Hematopoietic multipotent progenitor cell treated with erythropoietin and hydrocortisone succinate and interleukin-3 and kit ligand, for 6 days (in vitro differentiated cells): ENCODE measurements at regions not wholly inside any gene's neighbourhood (a gene's known extent, or its start where the extent isn't known, plus 50 kb on each side); places are given as distances from the start of the nearest gene placed in this dataset.
"Not testable (repeated sequence)": the region's sequence is repeated elsewhere in the genome, so short reads cannot be mapped to it uniquely, and the experiment has no call there.

Experiments used
- DNase-seq: peaks from one replicate; pipeline ENCODE4 v3.0.0-alpha.2; 2015

DNA sequence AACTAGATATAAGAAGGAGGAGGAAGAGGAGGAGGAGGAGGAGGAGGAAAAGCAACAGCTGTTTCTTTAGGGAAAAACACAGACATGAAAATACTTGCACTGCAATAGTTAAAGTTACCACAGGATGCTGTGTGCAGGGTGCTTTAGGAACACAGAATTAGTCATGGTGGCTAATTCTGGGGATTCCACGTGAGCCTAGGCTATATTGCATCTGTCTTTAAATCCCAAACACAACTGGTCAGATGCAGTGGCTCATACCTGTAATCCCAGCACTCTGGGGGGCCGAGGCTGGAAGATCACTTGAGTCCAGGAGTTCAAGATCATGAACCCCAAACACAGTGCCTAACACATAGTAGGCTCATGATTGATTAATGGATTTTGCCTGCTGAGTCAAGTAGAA lies 155.3 kb upstream of the C16orf82 start:
- DNase-seq: no peak

DNA sequence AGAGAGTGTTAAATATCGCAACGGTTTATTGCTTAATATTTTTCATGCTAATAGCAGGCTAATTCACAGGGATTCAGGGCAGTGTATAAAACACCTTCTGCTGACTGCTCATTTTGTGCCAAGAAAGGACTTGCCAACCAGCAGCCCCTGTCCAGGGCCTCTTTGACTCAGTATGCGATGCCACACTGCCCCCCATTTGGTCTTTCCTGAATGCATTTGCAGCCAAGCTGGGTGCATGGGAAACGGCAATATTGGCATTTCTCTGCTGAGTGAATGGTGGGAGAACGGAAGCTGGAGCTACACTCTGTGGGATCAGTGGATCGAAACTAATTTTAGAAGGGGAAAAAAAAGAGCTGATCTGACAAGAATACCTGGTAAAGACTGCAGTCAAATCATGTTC lies 152.9 kb upstream of the C16orf82 start:
- DNase-seq: no peak

GRCh38 chr16:26930786-26931581 lies 135.7 kb upstream of the C16orf82 start:
- DNase-seq: no peak

DNA sequence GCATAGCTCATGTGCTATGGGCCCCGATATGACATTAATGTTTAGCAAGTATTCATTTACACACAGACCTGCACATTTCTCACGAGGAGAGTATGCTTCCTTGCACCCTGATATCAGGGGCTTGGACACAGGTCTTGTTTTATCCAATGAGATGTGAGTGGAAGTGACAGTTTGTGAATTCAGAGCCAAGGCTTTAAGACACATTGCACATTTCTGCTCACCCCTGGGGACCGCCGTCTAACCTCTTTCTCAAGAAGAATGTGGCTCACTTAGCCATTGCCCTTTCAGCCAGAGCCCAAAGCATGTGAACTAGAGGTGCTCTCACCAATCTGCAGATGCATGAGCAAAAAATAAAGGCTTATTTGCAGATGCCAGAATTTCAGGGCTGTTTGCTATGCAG lies 116.1 kb upstream of the C16orf82 start:
- no peak for DNase-seq

DNA sequence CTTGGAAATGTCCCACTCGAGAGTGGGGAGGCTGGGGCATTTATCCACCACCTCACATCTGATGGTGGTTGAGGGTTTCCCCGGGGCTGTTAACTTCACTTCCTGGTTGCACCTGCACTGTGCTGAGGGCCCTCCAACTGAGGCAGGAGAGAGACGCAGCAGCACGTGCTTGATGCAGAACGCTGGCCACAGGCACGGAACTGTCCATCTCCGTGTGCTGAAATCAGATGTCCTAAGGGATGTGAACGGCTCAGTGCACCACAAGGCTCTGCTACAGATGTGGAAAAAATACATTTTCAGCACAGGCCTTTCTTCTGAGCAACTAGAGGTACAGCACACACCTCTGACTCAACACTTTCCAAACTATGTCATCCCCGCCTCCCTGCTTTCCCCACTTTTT lies 114.8 kb upstream of the C16orf82 start:
- DNase-seq: no peak

DNA sequence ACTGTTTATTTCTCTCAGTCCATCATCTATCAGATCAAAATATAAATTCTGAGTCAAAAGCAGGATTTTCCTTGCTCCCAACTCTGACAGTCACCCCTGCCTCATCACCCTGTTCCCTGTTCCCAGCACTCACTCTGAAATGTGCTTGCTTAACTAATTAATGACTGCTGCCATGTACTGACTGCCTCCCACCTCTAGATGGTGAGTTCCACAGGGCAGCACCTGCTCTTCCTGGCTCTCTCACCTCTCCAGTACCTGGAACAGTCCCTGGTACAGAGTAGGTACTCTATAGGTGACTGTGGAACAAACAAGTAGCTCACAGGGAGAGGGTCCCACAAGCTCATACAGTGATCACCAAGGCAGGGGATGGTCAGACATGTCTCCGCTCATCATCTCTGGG lies 114.3 kb upstream of the C16orf82 start:
- no peak for DNase-seq

DNA sequence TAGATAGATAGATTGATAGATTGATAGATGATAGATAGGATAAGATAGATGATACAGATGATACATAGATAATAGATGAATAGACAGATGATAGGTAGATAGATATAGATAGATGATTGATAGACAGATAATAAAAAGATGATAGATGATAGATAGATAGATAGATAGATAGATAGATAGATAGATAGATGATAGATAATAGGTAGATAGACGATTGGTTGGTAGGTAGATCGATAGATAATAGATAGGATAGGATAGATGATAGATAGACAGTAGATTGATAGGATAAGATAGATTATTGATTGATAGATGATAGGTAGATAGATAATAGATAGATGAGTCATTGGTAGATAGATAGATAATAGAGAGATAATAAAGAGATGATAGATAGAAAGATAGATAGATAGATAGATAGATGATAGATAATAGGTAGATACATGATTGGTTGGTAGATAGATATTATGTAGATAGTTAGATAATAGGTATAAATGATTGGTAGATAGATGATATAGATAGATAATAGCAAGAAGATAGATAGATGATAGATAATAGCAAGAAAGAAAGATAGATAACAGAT lies 109.4 kb upstream of the C16orf82 start:
- DNase-seq: no peak

DNA sequence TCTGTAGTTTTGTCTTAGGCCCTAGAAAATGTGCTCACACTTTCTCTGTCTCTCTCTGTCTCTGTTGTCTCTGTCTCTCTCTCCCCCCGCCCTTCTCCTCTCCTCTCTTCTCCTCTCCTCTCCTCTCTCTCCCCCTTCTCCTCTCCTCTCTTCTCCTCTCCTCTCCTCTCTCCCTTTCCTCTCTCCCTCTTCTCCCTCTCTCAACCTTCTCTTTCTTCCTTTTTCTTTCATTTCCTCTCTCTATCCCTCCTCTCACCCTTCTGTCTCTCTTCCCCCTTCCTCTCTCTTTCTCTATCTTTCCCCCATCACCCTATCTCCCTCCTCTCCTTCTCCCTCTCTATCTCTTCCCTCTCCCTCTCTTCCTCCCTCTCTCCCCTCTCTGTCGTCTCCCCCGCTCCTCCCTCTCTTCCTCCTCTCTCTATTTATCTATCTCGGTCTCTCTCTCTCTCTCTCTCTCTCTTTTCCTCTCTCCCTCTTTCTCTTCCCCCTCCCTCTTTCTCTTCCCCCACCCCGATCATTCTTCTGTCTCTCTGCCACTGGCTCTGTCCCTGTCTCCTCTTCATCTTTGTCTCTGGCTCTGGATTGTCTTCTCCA lies 107.2 kb upstream of the C16orf82 start:
- DNase-seq: no peak

DNA sequence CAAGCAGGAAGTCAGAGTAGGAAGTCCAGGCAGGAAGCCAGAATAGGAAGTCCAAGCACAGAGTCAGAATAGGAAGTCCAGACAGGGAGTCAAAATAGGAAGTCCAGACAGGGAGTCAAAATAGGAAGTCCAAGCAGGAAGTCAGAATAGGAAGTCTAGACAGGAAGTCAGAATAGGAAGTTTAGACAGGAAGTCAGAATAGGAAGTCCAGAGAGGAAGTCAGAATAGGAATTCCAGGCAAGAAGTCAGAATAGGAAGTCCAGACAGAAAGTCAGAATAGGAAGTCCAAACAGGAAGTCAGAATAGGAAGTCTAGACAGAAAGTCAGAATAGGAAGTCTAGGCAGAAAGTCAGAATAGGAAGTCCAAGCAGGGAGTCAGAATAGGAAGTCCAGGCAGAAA lies 105.3 kb upstream of the C16orf82 start:
- DNase-seq: no peak

DNA sequence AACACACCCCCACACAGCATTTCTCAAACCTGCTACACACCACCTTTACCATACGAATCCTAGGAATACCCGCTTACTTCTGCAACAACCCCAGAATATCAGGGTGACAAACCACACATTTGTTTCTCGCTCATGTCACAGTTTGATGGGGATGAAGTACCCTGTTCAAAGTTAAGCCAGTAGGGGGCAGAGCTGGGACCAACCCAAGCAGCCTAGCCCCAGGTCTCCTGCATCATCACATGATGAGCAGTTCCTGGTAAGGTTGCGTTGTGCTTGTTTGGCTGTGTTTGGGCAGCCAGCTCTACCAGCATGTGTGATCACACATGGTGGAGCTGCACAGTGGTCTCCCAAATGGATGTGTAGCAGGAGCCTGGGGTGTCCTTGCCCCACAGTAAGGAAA lies 103.6 kb upstream of the C16orf82 start:
- DNase-seq: peak; percentile 7

DNA sequence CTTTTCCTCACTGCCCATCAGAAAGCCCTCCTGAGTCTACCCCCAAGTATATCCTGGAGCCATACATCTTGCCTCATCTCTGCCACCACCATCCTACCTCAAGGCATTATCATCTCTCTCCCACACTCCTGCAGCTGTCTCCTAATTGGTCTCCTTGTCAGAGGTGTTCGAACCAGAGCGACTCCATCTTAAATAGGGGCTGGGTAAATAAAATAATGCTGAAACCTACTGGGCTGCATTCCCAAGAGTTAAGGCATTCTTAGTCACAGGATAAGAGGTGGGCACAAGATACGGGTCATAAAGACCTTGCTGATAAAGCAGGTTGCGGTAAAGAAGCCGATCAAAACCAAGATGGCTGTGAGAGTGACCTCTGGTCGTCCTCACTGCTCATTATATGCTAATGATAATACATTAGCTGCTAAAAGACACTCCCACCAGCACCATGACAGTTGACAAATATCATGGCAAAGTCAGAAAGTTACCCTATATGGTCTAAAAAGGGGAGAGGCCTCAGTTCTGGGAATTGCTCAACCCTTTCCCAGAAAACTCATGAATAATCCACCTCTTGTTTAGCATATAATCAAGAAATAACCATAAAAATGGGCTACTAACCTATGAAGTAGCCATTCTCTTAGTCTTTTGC lies 97.0 kb upstream of the C16orf82 start:
- no peak for DNase-seq

- no peak for DNase-seq
These were observed 96.4 kb upstream of the C16orf82 start for GRCh38 chr16:26970292-26970691.

DNA sequence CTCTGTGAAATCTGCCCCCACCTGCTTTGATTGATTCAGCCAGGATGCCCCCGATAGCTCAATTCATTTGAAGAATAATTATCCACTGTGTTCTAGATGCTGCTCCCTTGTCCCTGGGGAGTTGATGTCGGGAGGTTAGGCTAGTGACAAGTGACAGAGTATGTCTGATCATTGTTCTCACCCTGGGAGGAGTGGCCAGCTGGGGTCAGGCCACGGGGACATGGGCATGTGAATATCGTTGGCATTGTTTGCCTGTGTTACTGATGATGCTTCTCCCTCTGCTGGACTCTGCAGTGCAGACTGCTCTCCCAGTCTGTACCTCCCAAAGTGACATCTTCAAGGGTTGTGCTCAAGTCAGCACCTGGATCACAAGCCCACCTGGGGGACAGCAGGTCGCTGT lies 89.9 kb upstream of the C16orf82 start:
- no peak for DNase-seq

DNA sequence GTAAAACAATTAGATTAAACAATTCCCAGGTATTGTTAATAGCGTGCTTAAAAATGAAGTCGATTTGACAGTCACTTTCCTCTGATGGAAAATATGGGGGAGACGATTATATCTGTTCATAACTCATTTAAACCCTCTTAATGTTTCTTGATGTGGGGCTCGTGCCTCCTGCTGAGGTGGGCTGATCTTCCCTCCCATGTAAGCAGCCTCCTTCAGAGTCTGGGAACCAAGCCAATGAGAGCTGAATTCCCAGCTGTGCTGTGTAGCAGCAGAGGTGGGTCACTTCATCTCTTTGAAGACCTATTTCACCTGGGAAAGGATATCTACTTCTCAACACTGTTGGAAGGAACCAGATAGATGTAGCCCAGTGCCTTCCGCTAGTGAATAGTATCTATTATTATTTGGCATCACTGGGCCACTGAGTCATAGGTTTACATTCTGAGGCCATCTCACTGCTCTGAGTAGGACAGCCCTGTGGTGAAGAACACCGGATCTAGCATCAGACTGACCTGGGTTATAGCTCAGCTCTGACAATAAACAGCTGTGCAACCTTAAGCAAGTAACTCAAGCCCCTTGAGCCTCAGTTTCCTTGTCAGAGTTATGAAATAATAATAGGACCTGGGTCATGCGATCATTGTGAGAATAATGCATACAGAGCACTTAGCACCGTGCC lies 85.3 kb upstream of the C16orf82 start:
- DNase-seq: no peak

DNA sequence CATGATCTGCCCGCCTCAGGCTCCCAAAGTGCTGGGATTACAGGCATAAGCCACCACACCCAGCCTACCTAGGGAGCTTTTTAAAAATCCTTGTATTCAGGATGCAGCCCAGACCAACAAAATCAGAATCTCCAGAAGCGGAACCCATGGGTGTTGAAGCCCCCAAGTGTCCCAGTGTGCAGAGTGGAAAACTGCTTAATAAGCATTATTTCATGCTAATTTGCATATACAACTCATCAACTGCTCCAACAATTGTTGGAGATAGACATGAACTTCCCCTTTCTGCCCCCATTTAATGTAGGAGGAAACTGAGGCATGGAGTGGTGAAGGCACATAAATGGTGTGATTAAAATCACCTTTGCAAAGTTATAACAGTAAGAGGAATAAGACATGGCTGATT lies 84.3 kb upstream of the C16orf82 start:
- no peak for DNase-seq

DNA sequence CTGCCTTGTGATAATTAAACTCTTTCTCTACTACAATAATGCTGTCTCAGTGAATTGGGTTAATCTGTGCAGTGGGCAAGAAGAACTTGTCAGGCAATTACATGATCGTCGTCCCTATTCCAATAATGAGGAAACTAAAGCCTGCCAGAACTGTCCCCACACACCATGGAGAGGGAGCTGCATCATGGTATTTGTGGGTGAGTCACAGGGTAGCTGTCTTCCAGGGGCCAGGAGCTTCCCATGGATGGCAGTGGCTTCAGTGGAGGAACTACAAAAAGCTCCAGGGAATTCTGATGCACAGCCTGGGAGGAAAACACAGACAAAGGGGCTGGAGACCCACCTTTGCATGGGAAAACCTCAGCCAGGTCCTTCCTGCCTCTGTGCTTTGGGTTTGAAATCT lies 83.3 kb upstream of the C16orf82 start:
- no peak for DNase-seq

- DNase-seq: no peak
These were observed 81.3 kb upstream of the C16orf82 start for GRCh38 chr16:26985100-26986065.

DNA sequence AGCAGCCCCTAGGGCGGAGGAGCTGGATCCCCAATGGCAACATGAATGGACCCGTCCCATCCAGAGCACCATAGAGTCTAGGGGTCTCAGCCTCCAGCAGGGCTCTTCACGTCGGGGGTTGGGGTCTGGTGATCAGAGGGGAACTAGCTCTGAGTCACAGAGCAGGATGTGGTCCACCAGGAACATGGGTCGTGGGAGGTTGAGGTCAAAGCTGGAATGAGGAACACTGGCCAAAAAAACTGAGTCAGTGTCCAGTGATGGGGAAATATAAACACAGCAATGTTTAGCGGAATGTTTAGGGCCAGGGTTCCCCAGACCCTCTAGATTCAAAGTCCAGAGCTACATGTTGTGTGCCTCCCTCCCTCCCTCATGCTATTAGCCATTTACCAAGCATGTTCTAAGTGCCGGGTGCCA lies 79.1 kb upstream of the C16orf82 start:
- DNase-seq: no peak

DNA sequence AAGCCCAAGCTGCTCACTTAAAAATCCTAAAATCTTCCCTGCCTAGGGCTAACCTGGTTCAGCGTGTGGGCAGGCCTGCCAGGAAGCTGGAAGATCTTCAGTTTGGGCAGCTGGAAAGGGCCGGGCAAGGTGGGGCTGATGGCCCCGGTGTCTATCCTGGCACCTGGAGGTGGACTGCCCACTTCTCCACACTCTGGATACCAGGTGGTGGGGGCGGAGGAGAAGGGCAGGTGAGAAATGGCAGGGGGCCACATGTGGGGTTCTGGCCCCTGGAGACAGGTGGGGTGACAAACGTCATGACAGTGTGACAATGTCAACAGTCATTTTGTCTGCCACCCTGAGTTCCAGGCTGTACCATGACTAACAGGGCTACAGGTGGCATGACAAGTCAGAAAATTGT lies 78.5 kb upstream of the C16orf82 start:
- no peak for DNase-seq

DNA sequence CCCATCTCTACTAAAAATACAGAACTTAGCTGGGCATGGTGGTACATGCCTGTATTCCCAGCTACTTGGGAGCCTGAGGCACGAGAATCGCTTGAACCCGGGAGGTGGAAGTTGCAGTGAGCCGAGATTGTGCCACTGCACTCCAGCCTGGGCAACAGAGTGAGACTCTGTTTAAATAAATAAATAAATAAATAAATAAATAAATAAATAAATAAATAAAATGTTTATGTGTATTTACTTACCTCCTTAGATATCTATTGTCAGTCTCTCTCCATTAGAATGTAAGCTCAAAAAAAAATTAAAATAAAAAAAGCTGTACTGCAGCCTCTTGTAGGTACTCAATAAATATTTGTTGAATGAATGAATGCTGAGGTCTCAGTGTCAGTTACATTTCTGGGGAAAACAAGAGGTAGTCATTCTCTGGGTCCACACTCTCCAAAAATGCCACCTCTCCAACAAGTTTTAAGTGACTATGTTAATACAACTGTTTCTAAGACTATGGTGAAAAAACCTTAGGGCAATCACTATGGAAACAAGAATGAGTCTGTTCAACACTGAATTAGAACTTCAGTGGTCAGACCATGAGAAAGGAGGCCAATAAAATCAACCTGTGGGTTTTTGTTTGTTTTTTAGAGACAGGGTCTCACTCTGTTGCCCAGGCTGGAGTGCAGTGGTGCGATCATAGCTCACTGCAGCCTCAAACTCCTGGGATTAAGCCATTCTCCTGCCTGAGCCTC lies 76.2 kb upstream of the C16orf82 start:
- DNase-seq: not testable (repeated sequence)

- DNase-seq: no peak
These were observed 73.9 kb upstream of the C16orf82 start for GRCh38 chr16:26992666-26993349.
